Neural cell (in vitro differentiated cells): ENCODE measurements at regions not wholly inside any gene's neighbourhood (a gene's known extent, or its start where the extent isn't known, plus 50 kb on each side); places are given as distances from the start of the nearest gene placed in this dataset.

Experiments used
- EZH2 ChIP-seq: fragments of 200-600, 300-800 bp; shearing (Covaris generic), sonication (generic); IDR thresholded peaks from 2 replicates; pipeline ENCODE4 v1.6.1; 2014; ENCODE audit warnings: antibody characterized with exemption, low read length, borderline replicate concordance, mild to moderate bottlenecking; ENCODE audit not compliant: insufficient read depth, poor library complexity, severe bottlenecking
- TAF1 ChIP-seq: IDR thresholded peaks from 2 replicates; pipeline ENCODE4 v1.6.1; 2012; ENCODE audit warnings: low read depth

DNA sequence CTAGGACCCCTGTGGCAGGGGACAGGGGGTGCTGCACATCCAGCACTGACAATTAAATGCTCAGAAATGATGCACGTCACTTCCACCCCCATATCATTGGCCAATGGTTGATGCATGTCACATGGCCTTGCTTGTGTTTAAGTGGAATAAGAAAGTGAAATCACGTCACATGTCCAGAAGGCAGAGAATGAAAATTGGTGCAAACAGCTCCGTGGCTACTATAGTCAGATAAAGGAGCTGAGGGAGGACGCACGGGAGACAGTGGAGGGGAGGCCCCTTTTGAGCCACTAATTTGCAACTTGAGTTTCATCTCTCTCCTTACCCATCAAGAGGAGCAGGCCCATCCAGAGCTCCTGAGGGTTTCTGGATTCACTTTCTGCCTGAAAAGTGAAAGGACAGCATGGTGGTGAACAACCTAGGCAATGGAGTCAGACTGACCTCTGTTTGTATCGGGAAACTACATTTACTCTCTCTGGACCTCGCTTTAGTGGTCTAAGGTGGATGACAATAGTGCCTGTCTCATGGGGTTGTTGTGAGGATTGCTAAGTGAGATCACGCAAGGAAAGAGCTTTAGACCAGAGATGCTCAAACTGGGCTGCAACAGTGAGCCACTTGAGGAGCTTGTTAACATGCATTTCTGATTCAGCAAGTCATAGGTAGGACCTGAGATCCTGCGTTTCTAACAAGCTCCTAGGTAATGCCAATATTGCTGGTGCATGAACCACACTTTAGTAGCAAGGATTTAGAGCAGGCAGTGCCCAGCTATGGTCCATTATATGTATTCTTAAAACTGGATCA is 133.9 kb upstream of the ADRA1B start:
- no peak for TF ChIP-seq EZH2
- no peak for TF ChIP-seq TAF1
